Activated CD4-positive, alpha-beta memory T cell treated with anti-CD3 and anti-CD28 coated beads for 36 hours (primary cell): ENCODE measurements at regions not wholly inside any gene's neighbourhood (a gene's known extent, or its start where the extent isn't known, plus 50 kb on each side); places are given as distances from the start of the nearest gene placed in this dataset.

Experiments used
- CTCF ChIA-PET: fragments of 350-600 bp; sonication (Branson Sonifier 250); formaldehyde crosslinking; loops from one replicate; lab custom pipeline; 2021; ENCODE audit warnings: antibody characterized with exemption, inconsistent platforms; lab: Charles Lee
- POLR2A ChIA-PET: fragments of 350-600 bp; sonication (Branson Sonifier 250); formaldehyde crosslinking; loops from one replicate; lab custom pipeline; 2021; ENCODE audit warnings: antibody characterized with exemption; lab: Charles Lee
- DNase-seq: peaks from one replicate; pipeline ENCODE4 v3.0.0-alpha.2; 2020
- H3K27ac Mint-ChIP-seq: one replicate; pipeline ENCODE4 v1.8.0; 2021; ENCODE audit warnings: mixed read lengths
- H3K27me3 Mint-ChIP-seq: one replicate; pipeline ENCODE4 v1.8.0; 2021; ENCODE audit warnings: mixed read lengths
- H3K36me3 Mint-ChIP-seq: one replicate; pipeline ENCODE4 v1.8.0; 2021; ENCODE audit warnings: mixed read lengths
- H3K4me1 Mint-ChIP-seq: one replicate; pipeline ENCODE4 v1.8.0; 2021; ENCODE audit warnings: low read depth, mixed read lengths
- H3K4me3 Mint-ChIP-seq: one replicate; pipeline ENCODE4 v1.8.0; 2021; ENCODE audit warnings: mild to moderate bottlenecking, mixed read lengths
- H3K9me3 Mint-ChIP-seq: one replicate; pipeline ENCODE4 v1.8.0; 2021; ENCODE audit warnings: mixed read lengths
- intact Hi-C: fragments of 100-400 bp; cut with micrococcal nuclease; formaldehyde crosslinking; loops from one replicate; pipeline ENCODE4 v1.15.1; 2023

DNA sequence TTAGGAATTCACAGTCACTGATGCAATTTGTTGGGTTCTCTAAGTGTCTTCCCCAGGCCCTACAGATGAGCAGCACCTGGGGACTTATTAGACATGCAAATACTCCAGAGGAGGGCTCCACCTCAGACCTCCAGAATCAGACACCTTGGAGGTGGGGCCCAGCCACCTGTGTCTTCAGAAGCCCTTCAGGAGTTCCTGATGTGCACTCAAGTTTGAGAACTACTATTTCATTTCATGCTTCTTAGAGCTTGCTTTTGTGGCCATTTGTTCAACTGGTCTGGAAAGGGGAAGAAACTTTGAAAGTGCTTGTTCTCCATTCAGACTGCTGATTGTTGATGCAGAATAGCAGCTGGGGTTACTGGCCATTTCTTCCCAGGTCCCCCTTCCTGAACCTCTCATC lies 472.0 kb downstream of the COG6 start:
- ChIA-PET CTCF (no interaction called here), POLR2A (no interaction called here)
- Mint-ChIP-seq H3K27ac (no peak overlapping the region), H3K36me3 (peaks cover 5% of the 10 kb centered on the region), H3K9me3 (peaks cover 11% of the 10 kb centered on the region), H3K27me3 (no peaks in the 10 kb centered on the region), H3K4me3 (no peak overlapping the region), H3K4me1 (peaks cover 50% of the 10 kb centered on the region)
- intact Hi-C loops, result no loop called here
- DNase-seq, result no peak

DNA sequence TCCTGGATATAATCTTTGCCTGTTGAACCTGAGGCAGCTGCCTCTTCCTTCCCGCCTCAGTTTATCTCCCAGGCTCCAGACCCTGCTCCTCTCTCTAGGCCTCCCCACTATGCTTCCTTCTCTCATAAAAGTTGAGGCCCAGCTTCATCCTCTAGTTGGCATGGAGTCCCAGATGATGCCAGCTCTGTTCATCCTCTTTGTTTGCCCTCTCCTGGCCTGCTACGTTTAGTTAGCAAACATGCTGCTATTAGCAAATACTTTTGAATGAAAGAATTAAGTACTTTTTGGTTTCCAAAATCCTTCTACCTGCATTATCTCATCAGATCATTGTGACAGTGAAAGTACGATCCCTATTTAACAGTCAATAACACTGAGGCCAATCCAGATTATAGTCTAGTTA lies 472.5 kb downstream of the COG6 start:
- intact Hi-C loops, result no loop called here
- POLR2A ChIA-PET, result no interaction called here
- peaks cover 54% of the 10 kb centered on the region for H3K4me1 Mint-ChIP-seq

DNA sequence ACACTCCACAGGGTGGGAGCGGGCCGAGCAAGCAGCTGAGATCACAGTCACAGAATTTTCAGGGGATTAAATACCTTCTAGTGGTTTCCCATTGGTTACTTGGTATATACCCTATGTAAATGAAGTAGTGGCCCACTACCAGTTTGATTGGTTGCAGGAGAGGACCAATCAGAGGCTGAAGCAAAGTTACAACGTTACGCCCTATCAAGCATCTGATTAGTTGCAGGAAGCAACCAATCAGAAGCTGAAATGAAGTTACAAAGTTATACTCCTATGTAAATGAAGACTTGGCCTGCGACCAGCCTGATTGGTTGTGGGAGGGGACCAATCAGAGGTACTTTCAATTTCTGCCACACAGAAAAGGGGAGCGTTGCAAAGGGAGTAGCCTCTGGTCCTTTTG lies 474.0 kb downstream of the COG6 start:
- peaks cover 11% of the 10 kb centered on the region for H3K9me3 Mint-ChIP-seq
- peaks cover 55% of the 10 kb centered on the region for H3K4me1 Mint-ChIP-seq
- no peak overlapping the region for H3K27ac Mint-ChIP-seq
- CTCF ChIA-PET, result interaction anchor here (0.8 kb wide), 1 partner anchor 91 kb away, joined by 4 read pairs; no protein-coding TSS in a partner anchor
- POLR2A ChIA-PET, result interaction anchor here (1.0 kb wide), 1 partner anchor 18 kb away, joined by 3 read pairs; no protein-coding TSS in a partner anchor
- no peaks in the 10 kb centered on the region for H3K27me3 Mint-ChIP-seq
- DNase-seq, result no peak
- intact Hi-C loops, result no loop called here
- no peak overlapping the region for H3K4me3 Mint-ChIP-seq
- H3K36me3 Mint-ChIP-seq, result peaks cover 5% of the 10 kb centered on the region

More for the DNA sequence above, 472.5 kb downstream of the COG6 start:
- Mint-ChIP-seq H3K36me3 (peaks cover 5% of the 10 kb centered on the region), H3K9me3 (peaks cover 11% of the 10 kb centered on the region), H3K27ac (no peak overlapping the region), H3K4me3 (no peak overlapping the region), H3K27me3 (no peaks in the 10 kb centered on the region)
- CTCF ChIA-PET, result no interaction called here
- DNase-seq, result no peak

DNA sequence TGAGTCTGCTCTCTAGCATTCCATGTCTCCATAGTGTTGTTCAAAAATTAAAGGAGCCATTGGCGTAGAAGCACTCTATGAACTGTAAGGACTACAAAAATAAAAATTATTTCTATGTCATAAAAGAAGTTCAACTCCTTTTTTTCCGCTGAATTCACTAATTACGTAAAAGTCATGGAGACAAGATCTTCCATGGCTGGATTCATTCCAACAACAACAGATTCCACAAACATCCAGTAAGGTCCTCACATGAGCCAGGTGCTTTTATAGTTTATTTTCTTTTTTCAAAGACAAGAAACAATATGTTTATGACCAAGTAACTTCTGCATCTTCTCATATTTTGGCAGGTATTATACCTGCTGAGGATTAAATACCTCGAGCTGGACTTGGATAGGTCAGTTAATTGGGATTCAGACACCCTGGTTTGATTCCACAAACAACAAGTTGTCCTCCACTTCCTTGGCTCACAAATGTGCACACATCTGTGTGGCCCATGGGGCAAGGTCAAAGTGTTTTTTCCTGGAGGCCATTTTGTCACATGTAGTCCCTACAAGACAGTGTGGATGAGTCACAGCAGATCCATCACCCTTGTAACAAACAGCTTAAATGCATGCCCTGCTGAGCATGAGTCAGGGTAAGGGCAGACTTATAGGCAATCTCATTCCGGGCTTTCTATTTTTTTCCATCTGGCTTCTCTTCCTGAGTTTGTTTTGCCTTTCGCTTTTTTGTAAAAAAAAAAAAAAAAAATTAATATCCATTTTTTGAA lies 475.6 kb downstream of the COG6 start:
- intact Hi-C loops, result no loop called here
- ChIA-PET CTCF (no interaction called here), POLR2A (interaction anchor here (1.5 kb wide), 1 partner anchor 16 kb away, joined by 3 read pairs; no protein-coding TSS in a partner anchor)
- H3K27me3 Mint-ChIP-seq, result no peaks in the 10 kb centered on the region
- no peak overlapping the region for H3K4me3 Mint-ChIP-seq
- DNase-seq, result peak; percentile 39
- peaks cover 11% of the 10 kb centered on the region for H3K9me3 Mint-ChIP-seq
- peak overlapping the region; percentile 66 for H3K27ac Mint-ChIP-seq
- peaks cover 5% of the 10 kb centered on the region for H3K36me3 Mint-ChIP-seq
- peaks cover 49% of the 10 kb centered on the region for H3K4me1 Mint-ChIP-seq

DNA sequence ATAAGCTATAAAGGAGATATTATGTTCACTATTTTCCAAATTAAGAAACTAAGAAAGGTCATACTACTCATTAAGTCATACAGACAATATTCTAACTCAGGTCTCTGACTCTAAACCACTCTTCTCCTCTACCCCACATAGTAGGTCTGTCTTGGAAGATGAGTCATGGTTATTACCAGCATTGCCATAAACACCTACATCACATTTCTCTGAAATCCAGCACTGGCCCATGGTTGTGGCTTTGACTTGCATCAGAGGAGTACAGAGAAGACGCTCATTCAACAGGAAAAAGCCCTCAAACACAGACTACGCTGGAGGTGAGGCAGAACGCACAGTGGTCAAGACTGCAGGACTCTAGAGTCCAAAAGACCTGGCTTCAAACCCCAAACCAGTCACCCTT lies 476.8 kb downstream of the COG6 start:
- intact Hi-C loops, result loop anchor here (1.0 kb wide), 3 partner anchors 13 to 30 kb away; no protein-coding TSS in a partner anchor
- H3K36me3 Mint-ChIP-seq, result peaks cover 5% of the 10 kb centered on the region
- H3K4me1 Mint-ChIP-seq, result peaks cover 42% of the 10 kb centered on the region
- CTCF ChIA-PET, result no interaction called here
- H3K27ac Mint-ChIP-seq, result peak overlapping the region; percentile 77
- H3K27me3 Mint-ChIP-seq, result no peaks in the 10 kb centered on the region
- peaks cover 11% of the 10 kb centered on the region for H3K9me3 Mint-ChIP-seq
- POLR2A ChIA-PET, result no interaction called here
- H3K4me3 Mint-ChIP-seq, result no peak overlapping the region
- DNase-seq, result peak; percentile 80

DNA sequence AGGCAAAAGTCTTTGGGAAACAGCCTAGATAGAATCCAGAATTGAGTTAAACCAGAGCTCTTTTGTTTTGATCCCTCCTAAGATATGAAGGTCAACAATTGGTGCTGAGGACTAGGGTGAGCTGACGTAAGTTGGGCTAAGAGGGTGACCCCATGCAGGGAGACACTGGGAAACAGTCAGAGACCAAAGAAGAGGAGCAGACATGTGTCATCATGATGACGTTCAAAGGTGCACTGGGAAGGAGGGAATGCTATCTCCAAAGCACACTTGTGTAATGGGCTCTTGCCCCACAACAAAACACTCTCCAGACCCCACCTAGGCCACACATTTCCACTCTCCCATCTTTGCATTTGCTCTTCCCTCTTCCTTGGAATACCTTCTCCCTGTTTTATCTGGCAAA lies 481.4 kb downstream of the COG6 start:
- no peak overlapping the region for H3K27ac Mint-ChIP-seq
- DNase-seq, result no peak
- peaks cover under 1% of the 10 kb centered on the region for H3K36me3 Mint-ChIP-seq
- no peak overlapping the region for H3K4me3 Mint-ChIP-seq
- intact Hi-C loops, result no loop called here
- CTCF ChIA-PET, result interaction anchor here (0.6 kb wide), 1 partner anchor 323 kb away, joined by 3 read pairs; no protein-coding TSS in a partner anchor
- H3K9me3 Mint-ChIP-seq, result peaks cover under 1% of the 10 kb centered on the region
- H3K27me3 Mint-ChIP-seq, result no peaks in the 10 kb centered on the region
- peaks cover 22% of the 10 kb centered on the region for H3K4me1 Mint-ChIP-seq
- POLR2A ChIA-PET, result interaction anchor here (1.3 kb wide), 1 partner anchor 527 kb away, joined by 4 read pairs; no protein-coding TSS in a partner anchor

DNA sequence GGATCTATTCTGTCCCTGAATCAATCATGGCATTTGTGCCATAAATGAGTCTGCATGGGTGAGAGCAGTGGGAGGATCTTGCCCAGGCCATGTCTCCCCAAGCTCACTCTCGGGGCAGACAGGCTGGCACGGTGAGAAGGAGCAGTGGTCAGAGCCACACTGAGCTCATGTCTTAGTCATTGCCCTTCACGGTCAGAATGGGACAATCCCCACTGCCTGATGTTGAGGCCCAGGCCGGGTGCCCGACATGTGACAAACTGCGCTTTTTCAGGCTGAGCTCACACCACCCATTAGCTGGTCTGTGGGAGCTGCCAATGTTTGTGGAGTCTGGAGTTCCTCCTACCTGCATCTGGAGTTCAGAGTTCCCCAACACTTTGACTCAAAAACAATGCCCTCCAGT lies 481.9 kb downstream of the COG6 start:
- no peak overlapping the region for H3K27ac Mint-ChIP-seq
- CTCF ChIA-PET, result interaction anchor here (0.6 kb wide), 1 partner anchor 323 kb away, joined by 3 read pairs; no protein-coding TSS in a partner anchor
- no peaks in the 10 kb centered on the region for H3K9me3 Mint-ChIP-seq
- H3K4me1 Mint-ChIP-seq, result peaks cover 17% of the 10 kb centered on the region
- peak; percentile 53 for DNase-seq
- POLR2A ChIA-PET, result interaction anchor here (1.3 kb wide), 1 partner anchor 526 kb away, joined by 4 read pairs; no protein-coding TSS in a partner anchor
- H3K4me3 Mint-ChIP-seq, result no peak overlapping the region
- no peaks in the 10 kb centered on the region for H3K27me3 Mint-ChIP-seq
- H3K36me3 Mint-ChIP-seq, result no peaks in the 10 kb centered on the region
- intact Hi-C loops, result no loop called here

DNA sequence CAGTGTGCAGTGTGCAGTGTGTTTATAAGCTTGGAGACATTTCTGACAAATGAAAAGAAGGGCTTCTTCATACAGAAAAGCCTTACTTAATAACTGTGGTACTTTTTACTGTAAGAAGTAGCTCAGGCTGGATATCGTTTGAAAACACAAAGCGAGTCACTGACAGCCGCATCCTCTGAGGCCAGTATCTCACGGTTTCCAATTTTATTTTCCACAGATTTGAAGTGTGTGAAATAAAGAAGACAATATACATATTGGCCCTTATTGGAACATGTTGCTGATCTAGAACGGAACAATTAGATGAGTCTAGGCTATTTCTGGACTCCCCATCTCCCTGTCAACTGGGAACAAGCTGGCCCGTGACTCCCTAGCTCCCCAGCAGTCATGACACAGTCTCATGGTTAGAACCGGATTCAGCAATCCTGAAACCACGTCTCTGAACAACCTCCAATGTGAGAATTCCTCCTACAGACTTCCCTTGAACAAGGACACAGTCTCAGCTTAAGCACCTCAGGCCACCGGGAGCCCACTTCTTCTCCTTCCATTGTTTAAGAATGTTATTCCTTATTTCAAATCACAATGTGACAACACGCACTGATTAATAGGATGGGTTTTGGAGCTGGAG lies 484.5 kb downstream of the COG6 start:
- Mint-ChIP-seq H3K4me1 (peaks cover 20% of the 10 kb centered on the region), H3K4me3 (no peak overlapping the region), H3K36me3 (no peaks in the 10 kb centered on the region), H3K27ac (no peak overlapping the region), H3K9me3 (no peaks in the 10 kb centered on the region), H3K27me3 (no peaks in the 10 kb centered on the region)
- CTCF ChIA-PET, result no interaction called here
- intact Hi-C loops, result no loop called here
- DNase-seq, result no peak
- POLR2A ChIA-PET, result no interaction called here

DNA sequence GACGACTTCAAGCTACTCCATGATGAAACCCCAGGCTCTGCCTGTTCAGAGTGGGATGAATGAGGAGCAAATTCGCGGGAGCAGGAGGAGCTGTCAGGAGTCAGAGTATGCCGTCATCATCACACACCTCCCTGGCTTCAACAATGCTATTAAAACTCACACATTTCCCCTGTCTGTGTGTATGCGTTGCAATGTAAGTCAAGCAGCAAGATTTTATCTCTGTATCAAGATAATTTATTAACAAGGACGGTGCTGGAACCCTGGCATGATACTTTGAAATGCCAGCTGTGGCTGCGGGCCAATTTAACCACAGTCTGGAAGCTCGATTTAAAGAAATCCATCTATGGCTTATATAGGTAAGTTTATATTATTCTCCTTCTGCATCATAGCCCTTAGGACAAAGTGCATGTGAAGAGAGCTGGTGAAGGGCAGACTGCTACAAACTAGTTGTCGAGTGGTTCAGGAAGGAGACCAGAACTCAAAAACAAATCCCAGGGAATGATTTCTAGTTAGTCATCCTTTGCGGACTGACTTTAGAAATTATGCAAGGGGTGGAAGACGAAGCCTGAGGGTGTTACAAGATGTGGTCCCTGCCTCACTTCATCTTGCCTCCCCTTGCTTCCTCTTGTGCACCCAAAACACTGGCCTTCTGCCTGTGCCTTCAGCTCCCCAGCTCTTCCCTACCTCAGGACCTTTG lies 486.5 kb downstream of the COG6 start:
- intact Hi-C loops, result no loop called here
- CTCF ChIA-PET, result no interaction called here
- Mint-ChIP-seq H3K4me1 (peaks cover 37% of the 10 kb centered on the region), H3K36me3 (no peaks in the 10 kb centered on the region), H3K9me3 (no peaks in the 10 kb centered on the region), H3K4me3 (no peak overlapping the region), H3K27me3 (no peaks in the 10 kb centered on the region), H3K27ac (no peak overlapping the region)
- DNase-seq, result no peak
- POLR2A ChIA-PET, result no interaction called here

DNA sequence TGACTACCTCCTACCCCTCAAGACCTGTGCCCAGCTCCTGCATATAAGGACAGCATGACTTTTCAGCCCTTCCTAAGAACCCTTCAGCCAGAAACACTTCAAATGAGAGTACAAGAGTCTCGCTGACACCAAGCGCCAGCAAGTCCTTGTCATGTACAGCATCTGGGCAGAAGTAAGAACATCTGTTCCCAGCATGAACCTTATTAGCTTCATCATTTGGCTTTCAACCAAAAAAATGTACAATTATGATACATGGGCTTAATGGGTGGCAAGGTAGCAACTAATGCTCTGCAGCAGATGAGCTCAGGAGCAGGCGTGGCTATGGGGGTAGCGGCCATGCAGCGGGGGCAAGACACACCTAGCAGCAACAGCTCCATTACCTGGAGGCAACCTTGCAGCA lies 487.6 kb downstream of the COG6 start:
- peaks cover 44% of the 10 kb centered on the region for H3K4me1 Mint-ChIP-seq
- H3K4me3 Mint-ChIP-seq, result no peak overlapping the region
- no peaks in the 10 kb centered on the region for H3K36me3 Mint-ChIP-seq
- POLR2A ChIA-PET, result no interaction called here
- CTCF ChIA-PET, result no interaction called here
- peak overlapping the region; percentile 6 for H3K27ac Mint-ChIP-seq
- intact Hi-C loops, result no loop called here
- no peaks in the 10 kb centered on the region for H3K9me3 Mint-ChIP-seq
- DNase-seq, result no peak
- no peaks in the 10 kb centered on the region for H3K27me3 Mint-ChIP-seq

DNA sequence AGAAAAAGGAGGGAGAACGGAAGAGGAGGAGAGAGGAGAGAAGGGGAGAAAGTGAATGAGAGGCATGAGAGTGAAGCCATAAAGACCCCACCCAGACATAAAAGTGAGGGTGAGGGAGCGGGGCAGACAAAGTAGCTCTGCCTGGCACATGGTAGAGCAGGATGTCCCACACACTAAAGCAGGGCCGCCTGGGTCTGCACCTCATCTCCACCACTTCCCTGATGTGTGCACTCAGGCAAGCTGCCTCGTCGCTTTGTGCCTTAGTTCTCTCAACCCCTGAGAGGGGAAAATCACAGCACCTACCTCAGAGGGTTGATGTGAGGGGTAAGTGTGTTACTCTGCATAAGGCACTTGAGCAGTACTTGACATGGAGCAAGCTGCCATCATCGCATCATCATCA lies 488.1 kb downstream of the COG6 start:
- H3K27me3 Mint-ChIP-seq, result no peaks in the 10 kb centered on the region
- peaks cover 49% of the 10 kb centered on the region for H3K4me1 Mint-ChIP-seq
- no peak for DNase-seq
- no peaks in the 10 kb centered on the region for H3K36me3 Mint-ChIP-seq
- no peak overlapping the region for H3K4me3 Mint-ChIP-seq
- H3K27ac Mint-ChIP-seq, result peak overlapping the region; percentile 6
- intact Hi-C loops, result no loop called here
- H3K9me3 Mint-ChIP-seq, result no peaks in the 10 kb centered on the region
- ChIA-PET POLR2A (interaction anchor here (0.9 to 1.1 kb wide), 2 partner anchors 11 to 39 kb away, joined by 3 read pairs; no protein-coding TSS in a partner anchor), CTCF (no interaction called here)

DNA sequence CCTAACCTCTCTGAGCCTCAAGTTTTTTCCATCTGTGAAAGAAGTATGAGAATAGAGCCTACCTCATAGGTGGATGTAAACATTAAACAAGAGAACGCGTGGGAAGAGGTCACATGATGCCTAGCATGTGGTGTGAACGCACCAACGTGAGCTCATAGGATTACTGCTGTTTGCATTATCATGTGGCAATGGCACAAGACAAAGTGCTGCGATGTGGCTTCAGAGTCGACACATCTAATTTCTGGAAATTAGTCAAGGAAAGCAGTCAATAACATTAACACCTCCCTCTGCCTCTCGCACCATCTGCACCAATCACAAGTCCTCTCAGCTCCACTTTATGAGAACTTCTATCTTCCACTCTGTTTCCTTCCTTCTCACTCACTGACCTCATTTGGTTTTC lies 489.7 kb downstream of the COG6 start:
- intact Hi-C loops, result loop anchor here (1.0 to 5.0 kb wide), 7 partner anchors 13 to 372 kb away; no protein-coding TSS in a partner anchor
- H3K4me1 Mint-ChIP-seq, result peaks cover 61% of the 10 kb centered on the region
- POLR2A ChIA-PET, result interaction anchor here (1.0 to 1.3 kb wide), 2 partner anchors 43 to 61 kb away, joined by 4 to 8 read pairs; no protein-coding TSS in a partner anchor
- no peak overlapping the region for H3K4me3 Mint-ChIP-seq
- DNase-seq, result peak; percentile 80
- no peaks in the 10 kb centered on the region for H3K36me3 Mint-ChIP-seq
- peak overlapping the region; percentile 7 for H3K27ac Mint-ChIP-seq
- H3K27me3 Mint-ChIP-seq, result no peaks in the 10 kb centered on the region
- no peaks in the 10 kb centered on the region for H3K9me3 Mint-ChIP-seq
- CTCF ChIA-PET, result interaction anchor here (1.0 to 2.1 kb wide), 4 partner anchors 9 to 171 kb away, joined by 3 to 11 read pairs (median 4); no protein-coding TSS in a partner anchor
